NCI-H1436 (cell line): ENCODE measurements at regions not wholly inside any gene's neighbourhood (a gene's known extent, or its start where the extent isn't known, plus 50 kb on each side); places are given as distances from the start of the nearest gene placed in this dataset.

Experiments used
- DNase-seq: peaks from one replicate; lab custom pipeline; 2025; lab: John Stamatoyannopoulos, UW

- DNase-seq: no peak
Measured at GRCh38 chr1:90494748-90495282, 222.3 kb downstream of the BARHL2 start.

GRCh38 chr1:90488451-90488850 is 228.7 kb downstream of the BARHL2 start:
- no peak for DNase-seq

- DNase-seq: no peak
Measured at GRCh38 chr1:90486996-90487395, 230.1 kb downstream of the BARHL2 start.

- DNase-seq: no peak
Measured at GRCh38 chr1:90486134-90486824, 230.8 kb downstream of the BARHL2 start.

- DNase-seq: no peak
Measured at GRCh38 chr1:90480271-90480835, 236.7 kb downstream of the BARHL2 start.

GRCh38 chr1:90476994-90477393 is 240.1 kb downstream of the BARHL2 start:
- no peak for DNase-seq

- no peak for DNase-seq
Measured at GRCh38 chr1:90476411-90476810, 240.7 kb downstream of the BARHL2 start.

- no peak for DNase-seq
Measured at GRCh38 chr1:90475631-90476030, 241.5 kb downstream of the BARHL2 start.

- no peak for DNase-seq
Measured at GRCh38 chr1:90474731-90475130, 242.4 kb downstream of the BARHL2 start.

GRCh38 chr1:90474158-90474557 is 242.9 kb downstream of the BARHL2 start:
- no peak for DNase-seq

GRCh38 chr1:90472775-90473174 is 244.3 kb downstream of the BARHL2 start:
- DNase-seq: no peak

GRCh38 chr1:90459570-90459969 is 257.5 kb downstream of the BARHL2 start:
- DNase-seq: no peak

- DNase-seq: no peak
Measured at GRCh38 chr1:90457985-90458384, 259.1 kb downstream of the BARHL2 start.

- DNase-seq: no peak
Measured at GRCh38 chr1:90452491-90452890, 264.6 kb downstream of the BARHL2 start.

GRCh38 chr1:90443354-90443753 is 273.7 kb downstream of the BARHL2 start:
- DNase-seq: no peak

GRCh38 chr1:90435351-90435750 is 281.8 kb downstream of the BARHL2 start:
- DNase-seq: no peak

GRCh38 chr1:90434460-90434859 is 282.6 kb downstream of the BARHL2 start:
- peak; percentile 10 for DNase-seq

GRCh38 chr1:90417126-90417525 is 300.0 kb downstream of the BARHL2 start:
- no peak for DNase-seq

GRCh38 chr1:90414201-90414600 is 302.9 kb downstream of the BARHL2 start:
- DNase-seq: no peak

GRCh38 chr1:90413519-90413918 is 303.6 kb downstream of the BARHL2 start:
- DNase-seq: no peak

GRCh38 chr1:90412563-90412962 is 304.5 kb downstream of the BARHL2 start:
- DNase-seq: no peak

- DNase-seq: no peak
Measured at GRCh38 chr1:90411185-90411584, 305.9 kb downstream of the BARHL2 start.

GRCh38 chr1:90407737-90408136 is 309.4 kb downstream of the BARHL2 start:
- DNase-seq: no peak

- no peak for DNase-seq
Measured at GRCh38 chr1:90405726-90406125, 311.4 kb downstream of the BARHL2 start.
